ENCODE measurements at regions not wholly inside any gene's neighbourhood (a gene's known extent, or its start where the extent isn't known, plus 50 kb on each side); places are given as distances from the start of the nearest gene placed in this dataset.

- H3K4me3 ChIP-seq (ENCODE audit: low read length): no peak overlapping the region
- TF ChIP-seq CTCF (IDR thresholded peaks at IDR 0.05; ENCODE audit: insufficient read depth, low read depth, low read length, missing control alignments): no peak
- DNase-seq (ENCODE audit: low read depth): no peak
These were observed 489.9 kb upstream of the RPS6KA3 start for GRCh38 chrX:20756585-20756984.

GRCh38 chrX:20753076-20753475 is 486.4 kb upstream of the RPS6KA3 start:
- TF ChIP-seq CTCF (IDR thresholded peaks at IDR 0.05; ENCODE audit: insufficient read depth, low read depth, low read length, missing control alignments): no peak
- DNase-seq (ENCODE audit: low read depth): no peak
- no peak overlapping the region for H3K4me3 ChIP-seq (ENCODE audit: low read length)

- TF ChIP-seq CTCF (IDR thresholded peaks at IDR 0.05; ENCODE audit: insufficient read depth, low read depth, low read length, missing control alignments): no peak
- no peak overlapping the region for H3K4me3 ChIP-seq (ENCODE audit: low read length)
- no peak for DNase-seq (ENCODE audit: low read depth)
These were observed 480.0 kb upstream of the RPS6KA3 start for GRCh38 chrX:20746690-20747089.

- no peak overlapping the region for H3K4me3 ChIP-seq (ENCODE audit: low read length)
- DNase-seq (ENCODE audit: low read depth): no peak
- no peak for TF ChIP-seq CTCF (IDR thresholded peaks at IDR 0.05; ENCODE audit: insufficient read depth, low read depth, low read length, missing control alignments)
These were observed 476.3 kb upstream of the RPS6KA3 start for GRCh38 chrX:20743046-20743445.

- TF ChIP-seq CTCF (IDR thresholded peaks at IDR 0.05; ENCODE audit: insufficient read depth, low read depth, low read length, missing control alignments): no peak
- DNase-seq (ENCODE audit: low read depth): no peak
- H3K4me3 ChIP-seq (ENCODE audit: low read length): no peak overlapping the region
These were observed 475.4 kb upstream of the RPS6KA3 start for GRCh38 chrX:20742106-20742505.

- TF ChIP-seq CTCF (IDR thresholded peaks at IDR 0.05; ENCODE audit: insufficient read depth, low read depth, low read length, missing control alignments): no peak
- H3K4me3 ChIP-seq (ENCODE audit: low read length): no peak overlapping the region
- no peak for DNase-seq (ENCODE audit: low read depth)
These were observed 473.7 kb upstream of the RPS6KA3 start for GRCh38 chrX:20740443-20740842.

GRCh38 chrX:20739038-20739745 is 472.5 kb upstream of the RPS6KA3 start:
- DNase-seq (ENCODE audit: low read depth): no peak
- no peak for TF ChIP-seq CTCF (IDR thresholded peaks at IDR 0.05; ENCODE audit: insufficient read depth, low read depth, low read length, missing control alignments)
- no peak overlapping the region for H3K4me3 ChIP-seq (ENCODE audit: low read length)
